Activated naive CD4-positive, alpha-beta T cell treated with anti-CD3 and anti-CD28 coated beads, Interleukin-2, amount 50 U/mL, for 72 hours (primary cell): ENCODE measurements at regions not wholly inside any gene's neighbourhood (a gene's known extent, or its start where the extent isn't known, plus 50 kb on each side); places are given as distances from the start of the nearest gene placed in this dataset.
"Not testable (repeated sequence)": the region's sequence is repeated elsewhere in the genome, so short reads cannot be mapped to it uniquely, and the experiment has no call there.

Experiments used
- ATAC-seq, 2 donors: fragments of 150-1000 bp; cut with Tn5 transposase; 2 replicates each; pipeline ENCODE4 v1.10.0; 2021; ENCODE audit warnings: mild to moderate bottlenecking in 2 of 2, moderate library complexity in 2 of 2
- DNase-seq, 2 donors: peaks; one replicate each; pipeline ENCODE4 v3.0.0; 2021 to 2022; ENCODE audit warnings: low spot score in 2 of 2
- H3K27ac Mint-ChIP-seq, 2 donors: one replicate each; pipeline ENCODE4 v1.8.0; 2022; ENCODE audit warnings: mild to moderate bottlenecking in 2 of 2, mixed read lengths in 2 of 2
- H3K36me3 Mint-ChIP-seq, 2 donors: one replicate each; pipeline ENCODE4 v1.8.0; 2022; ENCODE audit warnings: mixed read lengths in 2 of 2
- H3K9me3 Mint-ChIP-seq, 2 donors: one replicate each; pipeline ENCODE4 v1.8.0; 2022; ENCODE audit warnings: mixed read lengths in 2 of 2

- ATAC-seq (peak; percentile 92 to 94), DNase-seq (peak in 1 of 2 donors; percentile 4)
- peaks cover 4 to 28% of the 10 kb centered on the region in 2 donors for H3K36me3 Mint-ChIP-seq
- H3K9me3 Mint-ChIP-seq, result peaks cover 3 to 11% of the 10 kb centered on the region in 2 donors
- H3K27ac Mint-ChIP-seq, result peak overlapping the region in 1 of 2 donors; percentile 75
Observed at GRCh38 chrX:45621376-45622041, 420.8 kb upstream of the DIPK2B start.

DNA sequence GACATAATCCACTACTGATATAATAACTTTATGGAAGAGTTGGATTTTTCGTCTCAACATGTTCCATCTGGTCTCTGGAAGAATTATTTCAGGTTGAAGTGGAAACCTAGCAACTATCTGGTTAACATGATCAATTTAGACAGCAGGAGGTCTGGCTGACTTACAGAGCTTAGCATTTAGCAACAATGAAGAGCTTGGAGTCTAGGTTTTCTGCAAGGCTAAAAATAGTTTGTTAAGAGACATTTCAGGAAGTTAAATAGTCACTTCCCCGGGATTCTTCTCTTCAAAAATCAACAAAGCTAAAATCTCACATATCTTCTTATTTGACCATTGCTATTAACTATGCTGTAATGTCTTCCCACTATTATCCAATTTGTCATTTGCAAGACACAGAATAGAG is 418.6 kb upstream of the DIPK2B start:
- Mint-ChIP-seq H3K9me3 (peaks cover 3 to 11% of the 10 kb centered on the region in 2 donors), H3K36me3 (peaks cover 0 to 22% of the 10 kb centered on the region in 2 donors), H3K27ac (no peak overlapping the region)
- ATAC-seq (no peak), DNase-seq (no peak)

DNA sequence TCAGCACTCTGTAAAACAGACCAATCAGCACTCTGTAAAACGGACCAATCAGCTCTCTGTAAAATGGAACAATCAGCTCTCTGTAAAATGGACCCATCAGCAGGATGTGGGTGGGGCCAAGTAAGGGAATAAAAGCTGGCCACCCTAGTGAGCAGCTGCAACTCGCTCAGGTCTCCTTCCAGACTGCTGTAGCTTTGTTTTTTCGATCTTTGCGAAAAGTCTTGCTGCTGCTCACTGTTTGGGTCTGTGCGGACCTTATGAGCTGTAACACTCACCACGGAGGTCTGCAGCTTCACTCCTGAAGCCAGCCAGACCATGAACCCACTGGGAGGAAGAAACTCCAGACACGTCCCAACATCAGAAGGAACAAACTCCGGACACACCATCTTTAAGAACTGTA is 414.9 kb upstream of the DIPK2B start:
- DNase-seq, ATAC-seq, H3K27ac Mint-ChIP-seq: not testable (repeated sequence)
- H3K9me3 Mint-ChIP-seq, result peaks cover 3 to 17% of the 10 kb centered on the region in 2 donors
- peaks cover 0 to 30% of the 10 kb centered on the region in 2 donors for H3K36me3 Mint-ChIP-seq

GRCh38 chrX:45614853-45615252 is 414.2 kb upstream of the DIPK2B start:
- Mint-ChIP-seq H3K27ac (no peak overlapping the region), H3K9me3 (peaks cover 8 to 17% of the 10 kb centered on the region in 2 donors), H3K36me3 (peaks cover 4 to 30% of the 10 kb centered on the region in 2 donors)
- no peak for DNase-seq
- peak; percentile 46 to 48 for ATAC-seq

- peaks cover 0 to 5% of the 10 kb centered on the region in 2 donors for H3K36me3 Mint-ChIP-seq
- H3K9me3 Mint-ChIP-seq, result peaks cover 0 to 4% of the 10 kb centered on the region in 2 donors
- DNase-seq, result no peak
- no peak for ATAC-seq
- H3K27ac Mint-ChIP-seq, result no peak overlapping the region
Observed at GRCh38 chrX:45602151-45602550, 401.5 kb upstream of the DIPK2B start.

DNA sequence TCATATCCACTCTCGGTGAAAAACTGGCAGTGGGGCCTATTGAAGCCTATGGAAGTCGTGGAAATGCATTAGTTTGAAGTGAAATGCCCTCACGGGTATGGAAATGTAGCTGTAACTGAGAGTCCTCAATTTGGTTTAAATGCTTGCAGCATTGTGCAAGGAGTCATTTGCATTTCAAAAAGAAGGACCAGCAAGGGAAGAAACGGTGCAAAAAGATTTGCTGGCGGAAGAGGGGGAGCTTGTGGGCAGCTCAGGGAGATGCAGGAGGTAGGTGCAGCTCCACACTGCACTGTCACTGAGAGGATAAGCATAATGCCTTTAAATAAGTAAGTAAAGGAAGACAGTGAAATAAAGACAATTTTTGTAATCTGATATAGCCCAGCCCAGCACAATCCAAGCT is 400.4 kb upstream of the DIPK2B start:
- no peaks in the 10 kb centered on the region for H3K9me3 Mint-ChIP-seq
- DNase-seq, result no peak
- no peak overlapping the region for H3K27ac Mint-ChIP-seq
- H3K36me3 Mint-ChIP-seq, result peaks cover 0 to 5% of the 10 kb centered on the region in 2 donors
- no peak for ATAC-seq

DNA sequence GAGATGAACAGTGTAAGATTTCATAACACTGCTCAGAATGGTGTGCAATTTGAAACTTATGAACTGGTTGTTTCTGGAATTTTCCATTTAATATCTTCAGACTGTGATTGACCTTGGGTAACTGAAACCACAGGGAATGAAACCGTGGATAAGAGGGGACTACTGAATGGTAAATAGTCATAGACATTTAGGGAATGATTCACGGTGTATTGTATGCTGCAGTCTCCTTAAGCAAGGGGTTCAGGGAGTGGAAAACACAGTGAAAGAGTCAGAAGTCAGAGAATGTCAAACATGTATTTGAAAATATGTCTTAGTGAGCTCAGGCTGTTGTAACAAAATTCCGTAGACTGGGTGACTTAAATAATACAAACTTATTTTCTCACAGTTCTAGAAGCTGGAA is 398.2 kb upstream of the DIPK2B start:
- Mint-ChIP-seq H3K36me3 (peaks cover 0 to 7% of the 10 kb centered on the region in 2 donors), H3K9me3 (no peaks in the 10 kb centered on the region), H3K27ac (no peak overlapping the region)
- DNase-seq (no peak), ATAC-seq (no peak)

GRCh38 chrX:45596188-45596808 is 395.6 kb upstream of the DIPK2B start:
- Mint-ChIP-seq H3K27ac (no peak overlapping the region), H3K36me3 (peaks cover 0 to 7% of the 10 kb centered on the region in 2 donors), H3K9me3 (no peaks in the 10 kb centered on the region)
- no peak for ATAC-seq
- no peak for DNase-seq

GRCh38 chrX:45592101-45592500 is 391.4 kb upstream of the DIPK2B start:
- ATAC-seq (no peak), DNase-seq (no peak)
- H3K9me3 Mint-ChIP-seq, result peaks cover 0 to 10% of the 10 kb centered on the region in 2 donors
- H3K27ac Mint-ChIP-seq, result no peak overlapping the region
- H3K36me3 Mint-ChIP-seq, result peaks cover 0 to 7% of the 10 kb centered on the region in 2 donors

- Mint-ChIP-seq H3K27ac (no peak overlapping the region), H3K36me3 (peaks cover 0 to 7% of the 10 kb centered on the region in 2 donors), H3K9me3 (peaks cover 0 to 10% of the 10 kb centered on the region in 2 donors)
- ATAC-seq (no peak), DNase-seq (no peak)
Observed at GRCh38 chrX:45591650-45592049, 391.0 kb upstream of the DIPK2B start.

DNA sequence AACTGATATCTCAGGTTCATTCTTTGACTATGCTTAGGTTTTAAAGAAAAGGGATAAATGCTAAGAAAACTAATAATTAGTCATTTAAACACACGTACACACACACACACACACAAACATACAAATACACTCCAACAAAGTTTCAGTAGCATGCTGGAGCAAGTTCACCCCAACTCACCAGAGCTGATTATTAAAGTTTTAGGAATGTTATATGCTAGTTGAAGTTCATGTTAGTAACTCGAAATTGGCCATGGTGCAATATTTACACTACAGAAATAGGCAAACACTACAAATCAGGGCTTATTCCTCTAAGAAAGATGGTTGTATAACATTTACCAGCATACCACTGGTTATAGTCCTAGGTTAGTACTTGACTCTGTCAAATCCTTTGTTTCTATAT is 384.0 kb upstream of the DIPK2B start:
- Mint-ChIP-seq H3K9me3 (peaks cover 11 to 17% of the 10 kb centered on the region in 2 donors), H3K36me3 (peaks cover 12 to 20% of the 10 kb centered on the region in 2 donors), H3K27ac (no peak overlapping the region)
- no peak for ATAC-seq
- DNase-seq, result no peak

DNA sequence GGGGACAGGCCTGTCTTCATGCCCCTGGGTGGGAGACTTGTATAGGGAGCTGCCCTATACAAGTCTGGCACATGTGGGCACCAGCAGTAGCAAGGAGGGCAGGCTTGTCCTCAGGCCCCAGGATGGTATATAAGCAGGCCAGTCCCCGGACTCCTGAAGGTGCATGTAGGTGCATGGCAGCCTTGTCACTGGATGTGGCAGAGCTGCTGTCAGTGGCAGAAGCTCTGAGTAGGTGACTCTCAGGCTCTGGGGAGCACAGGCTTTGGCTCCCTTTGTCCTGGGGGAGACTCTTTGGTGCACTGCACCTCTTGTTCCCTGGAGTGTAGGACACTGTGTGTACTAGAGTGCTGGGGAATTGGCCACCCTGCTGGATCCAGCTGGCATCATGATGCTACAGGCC is 376.7 kb upstream of the DIPK2B start:
- ATAC-seq, result no peak
- Mint-ChIP-seq H3K36me3 (peaks cover 19 to 24% of the 10 kb centered on the region in 2 donors), H3K9me3 (peaks cover 16 to 30% of the 10 kb centered on the region in 2 donors), H3K27ac (no peak overlapping the region)
- no peak for DNase-seq

DNA sequence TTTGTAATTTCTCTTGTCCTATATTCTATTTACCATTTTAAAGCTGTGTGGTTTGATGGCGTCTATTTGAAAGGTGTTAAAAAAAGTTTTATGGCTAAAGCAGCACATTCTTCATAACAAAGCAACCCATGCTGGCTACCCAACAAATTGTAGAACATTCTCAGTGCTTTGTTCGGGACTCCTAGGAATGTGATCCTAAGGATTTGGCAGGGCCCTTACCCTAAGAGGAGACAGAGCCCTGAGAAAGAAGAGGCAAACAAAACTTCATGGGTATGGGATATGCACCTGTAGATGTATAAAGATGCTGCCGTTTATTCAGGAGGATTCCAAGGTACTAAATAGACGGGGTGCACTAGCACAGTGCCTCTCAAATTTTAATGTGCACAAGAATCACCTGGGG is 370.8 kb upstream of the DIPK2B start:
- no peaks in the 10 kb centered on the region for H3K36me3 Mint-ChIP-seq
- DNase-seq (no peak), ATAC-seq (no peak)
- H3K9me3 Mint-ChIP-seq, result peaks cover 0 to 5% of the 10 kb centered on the region in 2 donors
- no peak overlapping the region for H3K27ac Mint-ChIP-seq

DNA sequence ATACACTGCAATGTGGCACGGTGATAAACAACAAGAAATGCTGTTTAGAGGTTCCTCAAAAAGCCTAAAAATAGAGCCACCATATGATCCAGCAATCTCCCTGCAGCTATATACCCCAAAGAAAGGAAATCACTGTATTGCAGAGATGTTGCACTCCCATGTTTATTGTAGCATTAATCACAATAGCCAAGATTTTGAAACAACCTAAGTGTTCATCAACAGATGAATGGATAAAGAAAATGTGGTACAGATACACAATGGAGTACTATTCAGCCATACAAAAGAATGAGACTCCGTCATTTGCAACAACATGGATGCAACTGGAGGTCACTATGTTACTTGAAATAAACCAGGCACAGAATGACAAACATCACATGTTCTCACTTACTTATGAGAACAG is 365.8 kb upstream of the DIPK2B start:
- Mint-ChIP-seq H3K27ac (no peak overlapping the region), H3K9me3 (peaks cover 0 to 14% of the 10 kb centered on the region in 2 donors), H3K36me3 (no peaks in the 10 kb centered on the region)
- DNase-seq, result no peak
- no peak for ATAC-seq

DNA sequence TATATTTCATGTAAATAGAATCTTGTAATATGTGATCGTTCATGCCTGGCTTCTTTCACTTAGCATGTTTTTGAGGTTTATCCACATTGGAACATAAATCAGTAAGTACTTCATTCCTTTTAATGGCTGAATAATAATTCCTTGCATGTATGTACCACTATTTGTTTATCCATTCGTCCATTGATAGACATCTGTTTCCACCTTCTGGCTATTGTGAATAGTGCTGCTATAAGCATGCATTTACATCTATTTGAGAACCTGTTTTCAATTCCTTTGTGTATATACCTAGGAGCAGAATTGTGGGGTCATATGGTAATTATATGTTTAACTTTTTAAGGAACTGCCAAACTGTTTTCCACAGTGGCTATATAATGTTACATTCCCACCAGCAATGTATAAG is 356.7 kb upstream of the DIPK2B start:
- ATAC-seq (no peak), DNase-seq (no peak)
- H3K9me3 Mint-ChIP-seq, result peaks cover 4 to 14% of the 10 kb centered on the region in 2 donors
- peaks cover 0 to 4% of the 10 kb centered on the region in 2 donors for H3K36me3 Mint-ChIP-seq
- H3K27ac Mint-ChIP-seq, result no peak overlapping the region

- Mint-ChIP-seq H3K9me3 (no peaks in the 10 kb centered on the region), H3K27ac (no peak overlapping the region), H3K36me3 (no peaks in the 10 kb centered on the region)
- DNase-seq, result no peak
- no peak for ATAC-seq
Observed at GRCh38 chrX:45554736-45555135, 354.1 kb upstream of the DIPK2B start.

GRCh38 chrX:45553417-45553816 is 352.7 kb upstream of the DIPK2B start:
- DNase-seq, result no peak
- Mint-ChIP-seq H3K27ac (no peak overlapping the region), H3K36me3 (no peaks in the 10 kb centered on the region), H3K9me3 (no peaks in the 10 kb centered on the region)
- ATAC-seq, result no peak

GRCh38 chrX:45546697-45547096 is 346.0 kb upstream of the DIPK2B start:
- H3K36me3 Mint-ChIP-seq, H3K9me3 Mint-ChIP-seq, H3K27ac Mint-ChIP-seq, DNase-seq, ATAC-seq: not testable (repeated sequence)
